ENCODE measurements at regions not wholly inside any gene's neighbourhood (a gene's known extent, or its start where the extent isn't known, plus 50 kb on each side); places are given as distances from the start of the nearest gene placed in this dataset.

DNA sequence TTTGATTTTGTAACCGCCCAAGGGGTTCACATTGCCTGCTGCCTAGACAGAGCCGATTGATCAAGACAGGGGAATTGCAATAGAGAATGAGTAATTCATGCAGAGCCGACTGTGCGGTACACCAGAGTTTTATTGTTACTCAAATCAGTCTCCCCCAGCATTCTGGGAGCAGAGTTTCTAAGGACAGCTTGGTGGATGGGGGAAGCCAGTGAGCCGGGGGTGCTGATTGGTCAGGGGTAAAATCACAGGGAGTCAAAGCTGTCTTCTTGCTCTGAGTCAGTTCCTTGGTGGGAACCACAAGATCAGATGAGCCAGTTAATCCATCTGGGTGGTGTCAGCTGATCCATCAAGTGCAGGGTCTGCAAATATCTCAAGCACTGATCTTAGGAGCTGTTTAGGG, 60.0 kb upstream of the EZR start:
- TF ChIP-seq, protein P1, sequence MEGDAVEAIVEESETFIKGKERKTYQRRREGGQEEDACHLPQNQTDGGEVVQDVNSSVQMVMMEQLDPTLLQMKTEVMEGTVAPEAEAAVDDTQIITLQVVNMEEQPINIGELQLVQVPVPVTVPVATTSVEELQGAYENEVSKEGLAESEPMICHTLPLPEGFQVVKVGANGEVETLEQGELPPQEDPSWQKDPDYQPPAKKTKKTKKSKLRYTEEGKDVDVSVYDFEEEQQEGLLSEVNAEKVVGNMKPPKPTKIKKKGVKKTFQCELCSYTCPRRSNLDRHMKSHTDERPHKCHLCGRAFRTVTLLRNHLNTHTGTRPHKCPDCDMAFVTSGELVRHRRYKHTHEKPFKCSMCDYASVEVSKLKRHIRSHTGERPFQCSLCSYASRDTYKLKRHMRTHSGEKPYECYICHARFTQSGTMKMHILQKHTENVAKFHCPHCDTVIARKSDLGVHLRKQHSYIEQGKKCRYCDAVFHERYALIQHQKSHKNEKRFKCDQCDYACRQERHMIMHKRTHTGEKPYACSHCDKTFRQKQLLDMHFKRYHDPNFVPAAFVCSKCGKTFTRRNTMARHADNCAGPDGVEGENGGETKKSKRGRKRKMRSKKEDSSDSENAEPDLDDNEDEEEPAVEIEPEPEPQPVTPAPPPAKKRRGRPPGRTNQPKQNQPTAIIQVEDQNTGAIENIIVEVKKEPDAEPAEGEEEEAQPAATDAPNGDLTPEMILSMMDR (conservative IDR thresholded peaks at IDR 0.05; ENCODE audit: low read length) = no peak
- TF ChIP-seq EZH2phosphoT487 (IDR thresholded peaks at IDR 0.05; ENCODE audit: borderline replicate concordance) = no peak
